Caco-2 (cell line): ENCODE measurements at regions not wholly inside any gene's neighbourhood (a gene's known extent, or its start where the extent isn't known, plus 50 kb on each side); places are given as distances from the start of the nearest gene placed in this dataset.

Experiments used
- BruUV-seq: library from RNA; stranded (reverse); fragments of 400-500 nt; replicated peaks from 2 replicates; lab custom pipeline; 2021; lab: Mats Ljungman, UMichigan
- CTCF ChIA-PET: fragments of 300-600 bp; sonication (Branson Sonifier 250); formaldehyde crosslinking; loops from one replicate; lab custom pipeline; 2022; ENCODE audit warnings: antibody characterized with exemption; lab: Charles Lee
- POLR2A ChIA-PET: fragments of 300-600 bp; sonication (Branson Sonifier 250); formaldehyde crosslinking; loops from one replicate; lab custom pipeline; 2022; ENCODE audit warnings: antibody characterized with exemption; lab: Charles Lee
- DNase-seq, 2 experiments: peaks; one replicate each; pipeline versions ENCODE4 v3.0.0 to v3.0.0-alpha.2; 2020 to 2022
- H3K27me3 ChIP-seq: replicated peaks from 2 replicates; pipeline ENCODE4 v1.6.0; 2011; ENCODE audit warnings: low read length; ENCODE audit not compliant: control insufficient read depth, insufficient read depth
- H3K36me3 ChIP-seq: 2 replicates; pipeline ENCODE4 v1.5.1; 2011; ENCODE audit warnings: low read length; ENCODE audit not compliant: control insufficient read depth, insufficient read depth
- H3K4me1 ChIP-seq: fragments of 250-450 bp; sonication (Bioruptor Pico); 2 replicates; pipeline ENCODE4 v1.5.1; 2020; ENCODE audit warnings: mild to moderate bottlenecking
- H3K4me3 ChIP-seq: 2 replicates; pipeline ENCODE4 v1.5.1; 2011; ENCODE audit warnings: low read depth, mild to moderate bottlenecking, control low read depth, low read length
- H3K9me3 ChIP-seq: fragments of 250-450 bp; sonication (Bioruptor Pico); 2 replicates; pipeline ENCODE4 v1.5.1; 2020; ENCODE audit warnings: mild to moderate bottlenecking, moderate library complexity
- H3K27ac Mint-ChIP-seq: one replicate; pipeline ENCODE4 v1.8.0; 2022; ENCODE audit warnings: mixed read lengths; ENCODE audit not compliant: unreplicated experiment
- H3K27me3 Mint-ChIP-seq: one replicate; pipeline ENCODE4 v1.8.0; 2022; ENCODE audit warnings: mixed read lengths; ENCODE audit not compliant: insufficient read depth, unreplicated experiment
- H3K36me3 Mint-ChIP-seq: one replicate; pipeline ENCODE4 v1.8.0; 2022; ENCODE audit warnings: mild to moderate bottlenecking, mixed read lengths; ENCODE audit not compliant: insufficient read depth, unreplicated experiment
- H3K4me1 Mint-ChIP-seq: one replicate; pipeline ENCODE4 v1.8.0; 2022; ENCODE audit warnings: low read depth, mixed read lengths; ENCODE audit not compliant: unreplicated experiment
- H3K4me3 Mint-ChIP-seq: one replicate; pipeline ENCODE4 v1.8.0; 2022; ENCODE audit warnings: mild to moderate bottlenecking, moderate library complexity, mixed read lengths; ENCODE audit not compliant: unreplicated experiment
- H3K9me3 Mint-ChIP-seq: one replicate; pipeline ENCODE4 v1.8.0; 2022; ENCODE audit warnings: mixed read lengths; ENCODE audit not compliant: unreplicated experiment
- intact Hi-C: fragments of 100-400 bp; cut with micrococcal nuclease; formaldehyde crosslinking; loops from one replicate; pipeline ENCODE4 v1.10.0; 2022; ENCODE audit not compliant: unreplicated experiment
- TF ChIP-seq, protein P1 (sequence below), 2 experiments: fragments of 200-600 bp in 1 of 2; IDR thresholded peaks; 1 replicate in 1 of 2; 2 replicates in 1 of 2; pipeline versions ENCODE4 v1.5.1 to v1.8.0; 2011 to 2022; ENCODE audit warnings: antibody characterized with exemption in 1 of 2, control low read depth in 1 of 2, inconsistent platforms in 1 of 2, low read depth in 1 of 2, low read length in 1 of 2, mild to moderate bottlenecking in 1 of 2, moderate library complexity in 1 of 2; ENCODE audit not compliant: insufficient read depth in 1 of 2, severe bottlenecking in 1 of 2, unreplicated experiment in 1 of 2

DNA sequence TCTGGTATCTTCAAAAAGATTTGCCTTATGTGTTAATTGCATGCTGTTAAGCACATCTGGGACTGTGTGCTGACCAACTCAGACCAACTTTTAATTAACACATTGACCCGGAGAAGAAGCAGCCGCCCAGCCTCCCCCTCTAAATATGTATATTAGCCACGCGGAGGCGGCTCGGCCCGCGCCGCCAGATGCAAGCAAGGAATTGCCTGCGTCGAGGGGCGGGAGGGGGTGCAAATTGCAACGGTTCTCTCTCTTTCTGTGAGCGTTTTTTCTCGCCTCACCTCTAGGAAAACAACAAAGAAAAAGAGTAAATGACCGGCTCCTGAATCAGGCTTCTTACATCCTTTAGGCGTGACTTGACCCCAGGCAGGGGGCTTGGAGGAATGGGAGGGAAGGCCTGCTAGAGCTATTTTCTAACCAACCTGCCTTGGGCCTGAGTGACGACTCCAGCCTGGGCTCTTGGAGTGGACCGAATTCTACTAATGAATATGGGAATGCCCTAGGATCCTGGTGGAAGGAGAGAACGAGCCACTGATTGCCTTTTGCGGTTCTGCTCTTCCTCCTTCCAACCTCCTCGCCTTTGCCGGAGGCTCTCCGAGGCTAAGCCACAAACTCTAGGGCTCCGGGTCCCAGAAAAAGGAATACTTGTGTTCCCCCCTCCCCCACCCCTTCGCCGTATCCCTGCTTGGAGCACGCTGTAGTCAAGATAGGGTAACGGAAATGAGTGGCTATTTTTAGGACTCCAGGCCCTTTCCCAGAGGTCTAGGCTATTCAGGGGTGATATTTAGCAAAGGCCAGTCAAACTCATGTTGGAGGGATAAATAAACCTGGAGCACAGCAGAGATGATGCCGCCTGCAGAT is 417.0 kb upstream of the ESRRG start:
- Histone ChIP-seq H3K4me3 (no peak overlapping the region), H3K9me3 (no peaks in the 10 kb centered on the region), H3K36me3 (no peaks in the 10 kb centered on the region), H3K27me3 (no peaks in the 10 kb centered on the region; the same call in 1 of the 2 replicates), H3K4me1 (no peaks in the 10 kb centered on the region)
- Mint-ChIP-seq H3K4me1 (peaks cover 15% of the 10 kb centered on the region), H3K4me3 (no peak overlapping the region), H3K27me3 (peaks cover 4% of the 10 kb centered on the region), H3K27ac (no peak overlapping the region), H3K9me3 (peaks cover 5% of the 10 kb centered on the region), H3K36me3 (no peaks in the 10 kb centered on the region)
- POLR2A ChIA-PET, result no interaction called here
- BruUV-seq, result no TSS peak
- CTCF ChIA-PET, result no interaction called here
- TF ChIP-seq, protein P1, sequence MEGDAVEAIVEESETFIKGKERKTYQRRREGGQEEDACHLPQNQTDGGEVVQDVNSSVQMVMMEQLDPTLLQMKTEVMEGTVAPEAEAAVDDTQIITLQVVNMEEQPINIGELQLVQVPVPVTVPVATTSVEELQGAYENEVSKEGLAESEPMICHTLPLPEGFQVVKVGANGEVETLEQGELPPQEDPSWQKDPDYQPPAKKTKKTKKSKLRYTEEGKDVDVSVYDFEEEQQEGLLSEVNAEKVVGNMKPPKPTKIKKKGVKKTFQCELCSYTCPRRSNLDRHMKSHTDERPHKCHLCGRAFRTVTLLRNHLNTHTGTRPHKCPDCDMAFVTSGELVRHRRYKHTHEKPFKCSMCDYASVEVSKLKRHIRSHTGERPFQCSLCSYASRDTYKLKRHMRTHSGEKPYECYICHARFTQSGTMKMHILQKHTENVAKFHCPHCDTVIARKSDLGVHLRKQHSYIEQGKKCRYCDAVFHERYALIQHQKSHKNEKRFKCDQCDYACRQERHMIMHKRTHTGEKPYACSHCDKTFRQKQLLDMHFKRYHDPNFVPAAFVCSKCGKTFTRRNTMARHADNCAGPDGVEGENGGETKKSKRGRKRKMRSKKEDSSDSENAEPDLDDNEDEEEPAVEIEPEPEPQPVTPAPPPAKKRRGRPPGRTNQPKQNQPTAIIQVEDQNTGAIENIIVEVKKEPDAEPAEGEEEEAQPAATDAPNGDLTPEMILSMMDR (IDR thresholded peaks at IDR 0.05; ENCODE audit: insufficient read depth in 1 of 2, low read depth in 1 of 2, low read length in 1 of 2, severe bottlenecking in 1 of 2, unreplicated experiment in 1 of 2), result no peak
- intact Hi-C loops, result no loop called here
- no peak for DNase-seq

DNA sequence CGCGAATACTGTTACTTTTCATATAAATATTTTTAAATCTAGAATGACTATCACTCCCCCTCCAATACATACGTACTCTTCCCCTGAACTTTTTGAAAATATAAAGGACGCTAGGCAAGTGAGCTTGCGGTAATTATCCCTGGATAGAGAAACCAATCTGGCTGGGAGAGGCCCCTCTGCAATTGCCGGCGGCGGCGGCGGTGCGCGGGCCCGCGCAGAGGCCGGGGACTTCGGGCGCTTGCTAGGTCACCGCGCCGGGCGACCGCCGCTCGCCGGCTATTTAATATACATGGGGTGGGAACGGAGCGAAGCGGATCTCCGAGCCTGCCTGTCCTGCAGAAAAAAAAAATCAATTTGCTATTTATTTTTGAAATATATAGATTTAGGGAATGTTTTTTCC is 416.3 kb upstream of the ESRRG start:
- Histone ChIP-seq H3K36me3 (no peaks in the 10 kb centered on the region), H3K4me3 (no peak overlapping the region), H3K27me3 (no peaks in the 10 kb centered on the region; the same call in 1 of the 2 replicates), H3K9me3 (no peaks in the 10 kb centered on the region), H3K4me1 (no peaks in the 10 kb centered on the region)
- H3K4me1 Mint-ChIP-seq, result peaks cover 15% of the 10 kb centered on the region
- BruUV-seq, result no TSS peak
- no peaks in the 10 kb centered on the region for H3K36me3 Mint-ChIP-seq
- intact Hi-C loops, result no loop called here
- peaks cover 7% of the 10 kb centered on the region for H3K27me3 Mint-ChIP-seq
- ChIA-PET CTCF (no interaction called here), POLR2A (no interaction called here)
- no peak overlapping the region for H3K27ac Mint-ChIP-seq
- DNase-seq, result no peak
- H3K9me3 Mint-ChIP-seq, result no peaks in the 10 kb centered on the region
- H3K4me3 Mint-ChIP-seq, result no peak overlapping the region
- TF ChIP-seq, protein P1 (IDR thresholded peaks at IDR 0.05; ENCODE audit: insufficient read depth in 1 of 2, low read depth in 1 of 2, low read length in 1 of 2, severe bottlenecking in 1 of 2, unreplicated experiment in 1 of 2), result no peak

DNA sequence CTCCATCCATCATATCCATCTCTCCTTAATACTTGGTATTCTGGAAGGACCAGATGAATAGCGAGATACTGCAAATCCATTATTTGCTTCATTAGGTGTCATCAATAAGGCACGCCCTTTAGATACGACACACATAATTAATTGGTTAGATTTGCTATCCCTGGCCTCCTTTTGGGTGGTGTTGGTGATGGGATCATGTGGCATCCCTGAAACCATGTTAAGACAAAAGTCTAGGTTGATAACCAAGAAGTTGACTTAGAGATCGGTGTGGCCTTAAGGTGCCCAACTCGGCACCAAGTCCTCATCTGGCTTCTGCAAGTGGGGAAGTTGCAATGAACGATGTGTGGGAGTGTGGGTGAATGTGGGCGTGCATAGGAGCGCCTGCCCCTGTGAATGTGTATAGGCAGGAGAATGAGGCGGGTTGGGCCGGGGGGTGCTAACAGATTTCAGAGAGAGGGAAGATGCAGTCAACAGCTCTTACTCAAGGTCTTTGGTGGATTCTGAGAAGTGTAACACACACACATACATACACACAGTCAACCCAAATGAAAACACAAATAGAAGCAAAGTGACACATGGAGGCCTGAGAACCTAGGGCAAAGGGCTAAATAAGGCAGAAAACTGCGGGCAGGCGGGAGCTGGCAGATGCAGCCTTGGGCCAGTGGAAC is 415.7 kb upstream of the ESRRG start:
- CTCF ChIA-PET, result no interaction called here
- peaks cover 7% of the 10 kb centered on the region for H3K27me3 Mint-ChIP-seq
- no TSS peak for BruUV-seq
- no peaks in the 10 kb centered on the region for H3K36me3 Mint-ChIP-seq
- H3K4me3 ChIP-seq, result no peak overlapping the region
- no peaks in the 10 kb centered on the region; the same call in 1 of the 2 replicates for H3K27me3 ChIP-seq
- H3K4me1 Mint-ChIP-seq, result peaks cover 13% of the 10 kb centered on the region
- DNase-seq, result no peak
- H3K4me1 ChIP-seq, result no peaks in the 10 kb centered on the region
- no peaks in the 10 kb centered on the region for H3K9me3 Mint-ChIP-seq
- intact Hi-C loops, result no loop called here
- TF ChIP-seq, protein P1 (IDR thresholded peaks at IDR 0.05; ENCODE audit: insufficient read depth in 1 of 2, low read depth in 1 of 2, low read length in 1 of 2, severe bottlenecking in 1 of 2, unreplicated experiment in 1 of 2), result no peak
- H3K27ac Mint-ChIP-seq, result no peak overlapping the region
- no peaks in the 10 kb centered on the region for H3K36me3 ChIP-seq
- POLR2A ChIA-PET, result no interaction called here
- H3K4me3 Mint-ChIP-seq, result no peak overlapping the region
- no peaks in the 10 kb centered on the region for H3K9me3 ChIP-seq
